Renal pelvis (tissue), 1 donor: ENCODE measurements at regions not wholly inside any gene's neighbourhood (a gene's known extent, or its start where the extent isn't known, plus 50 kb on each side); places are given as distances from the start of the nearest gene placed in this dataset.

ENCODE experiments used
- DNase-seq: peaks from one replicate; pipeline ENCODE4 v3.0.0-alpha.2; 2013

- DNase-seq, result peak; percentile 82
Measured at GRCh38 chr5:4817767-4818166, 322.4 kb upstream of the ADAMTS16 start.

- DNase-seq, result no peak
Measured at GRCh38 chr5:4831325-4831724, 308.8 kb upstream of the ADAMTS16 start.

- DNase-seq, result no peak
Measured at GRCh38 chr5:4832471-4832870, 307.7 kb upstream of the ADAMTS16 start.

GRCh38 chr5:4833104-4833738, 306.9 kb upstream of the ADAMTS16 start:
- DNase-seq, result no peak

GRCh38 chr5:4837489-4838058, 302.6 kb upstream of the ADAMTS16 start:
- no peak for DNase-seq

- no peak for DNase-seq
Measured at GRCh38 chr5:4845221-4845620, 294.9 kb upstream of the ADAMTS16 start.

GRCh38 chr5:4847766-4848165, 292.4 kb upstream of the ADAMTS16 start:
- DNase-seq, result no peak

GRCh38 chr5:4855036-4855435, 285.1 kb upstream of the ADAMTS16 start:
- no peak for DNase-seq

- DNase-seq, result peak; percentile 16
Measured at GRCh38 chr5:4855880-4856279, 284.2 kb upstream of the ADAMTS16 start.

GRCh38 chr5:4857761-4858160, 282.4 kb upstream of the ADAMTS16 start:
- no peak for DNase-seq

- no peak for DNase-seq
Measured at GRCh38 chr5:4859500-4860235, 280.5 kb upstream of the ADAMTS16 start.

GRCh38 chr5:4860631-4861030, 279.5 kb upstream of the ADAMTS16 start:
- DNase-seq, result no peak

- DNase-seq, result peak; percentile 30
Measured at GRCh38 chr5:4862500-4862899, 277.6 kb upstream of the ADAMTS16 start.

GRCh38 chr5:4866131-4866659, 273.9 kb upstream of the ADAMTS16 start:
- no peak for DNase-seq

GRCh38 chr5:4866817-4867216, 273.3 kb upstream of the ADAMTS16 start:
- no peak for DNase-seq

GRCh38 chr5:4868140-4868735, 271.9 kb upstream of the ADAMTS16 start:
- peak; percentile 49 for DNase-seq

- DNase-seq, result no peak
Measured at GRCh38 chr5:4873652-4874051, 266.5 kb upstream of the ADAMTS16 start.

GRCh38 chr5:4874097-4874496, 266.0 kb upstream of the ADAMTS16 start:
- no peak for DNase-seq

GRCh38 chr5:4875942-4876341, 264.2 kb upstream of the ADAMTS16 start:
- no peak for DNase-seq

GRCh38 chr5:4876804-4877203, 263.3 kb upstream of the ADAMTS16 start:
- DNase-seq, result no peak

GRCh38 chr5:4877579-4877978, 262.6 kb upstream of the ADAMTS16 start:
- DNase-seq, result no peak

- DNase-seq, result no peak
Measured at GRCh38 chr5:4879075-4879474, 261.1 kb upstream of the ADAMTS16 start.
